IPS-NIHi11 (cell line): ENCODE measurements at regions not wholly inside any gene's neighbourhood (a gene's known extent, or its start where the extent isn't known, plus 50 kb on each side); places are given as distances from the start of the nearest gene placed in this dataset.
A peak's percentile ranks its signal among the peaks of the same experiment; 100 is the strongest.
"Not testable (repeated sequence)": the region's sequence is repeated elsewhere in the genome, so short reads cannot be mapped to it uniquely, and the experiment has no call there.

ENCODE experiments used
- DNase-seq: peaks from one replicate; pipeline ENCODE4 v3.0.0; 2012; ENCODE audit warnings: mixed read lengths, low spot score

DNA sequence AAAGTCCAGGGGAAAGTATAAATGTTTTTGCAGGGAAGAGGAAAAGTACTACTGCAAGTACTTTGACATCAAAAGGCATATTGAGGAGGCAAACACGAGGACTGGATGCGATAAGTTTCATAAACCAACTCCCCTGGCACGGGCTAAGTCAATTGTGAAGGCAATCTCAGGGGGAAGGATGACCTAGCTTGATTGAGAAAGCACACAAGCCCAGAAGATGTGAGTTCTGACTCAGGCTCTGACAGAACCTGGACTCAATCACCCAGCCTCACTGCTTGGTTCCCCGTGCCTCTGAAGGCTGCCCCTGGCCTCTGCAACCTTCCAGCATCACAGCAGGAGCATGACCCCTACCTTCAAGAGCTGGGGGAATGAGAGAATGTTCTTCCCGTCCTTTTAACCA is 93.2 kb upstream of the ZNF438 start:
- no peak for DNase-seq

DNA sequence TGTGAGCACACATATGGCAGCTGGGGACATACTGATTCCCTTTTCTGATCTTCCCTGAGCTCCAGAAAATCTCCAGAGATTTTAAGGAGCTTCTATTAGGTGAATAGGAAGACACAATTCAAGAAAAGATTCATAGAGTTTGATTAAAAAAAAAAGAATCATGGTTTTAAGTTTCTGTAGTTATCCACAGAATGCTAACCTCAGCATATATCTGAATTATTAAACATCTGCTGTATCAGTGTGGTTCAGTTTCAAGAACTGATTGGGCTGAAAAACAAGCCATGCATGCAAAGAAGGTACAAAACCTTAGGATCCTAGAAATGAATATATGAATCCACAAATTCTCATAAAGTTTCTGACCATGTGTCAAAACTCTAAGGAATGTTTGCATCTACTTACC is 94.1 kb upstream of the ZNF438 start:
- DNase-seq = no peak

DNA sequence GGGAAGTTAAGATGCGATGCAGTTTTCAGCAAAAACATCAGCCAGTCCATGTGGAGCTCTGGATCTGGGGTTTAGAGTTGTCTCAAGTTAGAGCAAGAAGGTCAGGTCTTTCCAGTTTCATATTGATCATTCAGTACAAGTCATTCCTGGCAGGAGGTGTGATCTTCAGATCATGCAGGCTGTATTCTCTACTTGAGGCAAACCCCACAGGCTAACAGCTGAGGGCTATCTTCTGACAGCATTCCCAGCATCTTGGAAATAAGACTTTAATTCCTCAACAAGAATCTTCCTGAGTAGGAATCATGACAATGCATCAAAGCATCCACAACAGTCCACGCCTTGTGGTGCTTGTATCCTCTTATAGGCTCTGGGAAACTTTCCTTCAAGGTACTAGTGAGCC is 94.9 kb upstream of the ZNF438 start:
- no peak for DNase-seq

DNA sequence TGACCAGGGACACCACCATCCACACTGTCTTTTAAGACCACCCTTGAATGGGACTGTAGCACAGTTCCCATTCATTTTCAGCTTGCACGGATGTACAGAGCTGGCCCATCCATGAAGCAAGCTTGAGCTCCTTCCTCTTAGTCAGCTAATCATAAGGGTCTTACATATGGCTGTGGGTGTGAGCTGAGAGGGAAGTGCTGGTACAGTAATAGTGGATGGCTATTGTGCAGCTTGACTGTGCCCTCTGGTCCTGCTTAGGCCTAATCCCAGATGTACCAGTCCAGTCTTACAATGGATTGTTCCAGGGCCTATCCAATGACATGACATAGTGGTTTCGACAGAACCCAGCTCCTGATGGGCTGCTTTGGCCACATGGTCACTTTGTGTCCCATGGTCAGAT is 96.9 kb upstream of the ZNF438 start:
- DNase-seq = no peak

DNA sequence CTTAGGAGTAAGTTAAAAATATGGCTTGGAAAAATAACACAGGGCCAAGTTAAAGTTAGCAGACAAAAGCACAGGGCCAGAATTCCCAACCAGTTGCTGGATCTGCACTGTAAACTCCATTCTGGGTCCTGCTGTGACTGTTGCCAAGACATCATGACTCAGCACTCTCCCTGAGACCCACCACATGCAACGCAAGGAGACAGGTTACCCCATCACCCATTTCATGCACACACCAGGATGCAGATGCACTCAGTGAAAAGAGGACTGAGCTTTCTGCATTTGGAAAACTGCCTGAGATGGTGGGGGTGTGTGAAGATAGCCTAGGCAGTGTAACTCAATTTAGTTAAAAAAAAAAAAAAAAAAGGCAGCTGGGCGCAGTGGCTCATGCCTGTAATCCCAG is 97.6 kb upstream of the ZNF438 start:
- peak; percentile 32 for DNase-seq

DNA sequence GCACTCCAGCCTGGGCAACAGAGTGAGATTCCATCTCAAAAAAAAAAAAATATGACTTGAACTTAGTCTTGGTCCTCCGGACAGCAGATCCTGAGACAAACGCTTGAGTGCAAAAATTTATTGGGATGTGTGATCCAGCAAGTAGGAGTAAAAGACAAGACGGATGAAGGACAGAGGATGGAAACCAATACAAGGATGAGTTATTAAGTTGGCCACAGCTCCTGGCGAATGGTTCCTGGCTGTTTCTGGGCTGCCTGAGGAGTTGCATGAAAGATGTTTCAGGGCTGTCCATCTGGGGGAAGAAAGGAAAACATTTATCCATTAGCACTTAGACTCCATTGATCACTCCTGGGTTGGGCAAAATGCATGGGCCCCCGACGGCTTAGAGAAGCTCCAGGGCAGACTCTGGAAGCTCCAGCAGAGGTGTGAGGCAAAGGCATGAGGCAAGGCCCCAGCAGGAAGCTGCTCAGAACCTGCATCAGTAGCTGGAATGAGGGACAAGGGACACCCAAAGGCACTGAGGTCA is 98.3 kb upstream of the ZNF438 start:
- DNase-seq = no peak

DNA sequence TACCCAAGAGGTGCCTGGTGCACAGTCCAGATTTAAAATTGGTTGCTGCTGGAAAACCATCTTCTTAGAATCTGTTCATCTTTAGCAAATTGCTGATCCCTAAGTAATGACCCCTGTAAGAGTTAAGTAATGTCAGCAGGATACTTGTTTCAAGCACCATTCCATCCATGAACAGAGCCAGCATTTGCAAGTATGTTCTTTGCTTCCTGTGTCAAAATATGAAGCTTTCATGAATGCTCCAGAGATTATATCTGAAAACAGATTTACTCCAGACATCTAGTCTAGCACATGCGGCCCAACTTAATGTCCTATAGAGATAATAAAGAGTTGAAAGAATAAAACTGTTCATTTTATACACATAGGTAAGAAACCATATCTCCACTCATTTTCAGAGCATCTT is 98.7 kb upstream of the ZNF438 start:
- no peak for DNase-seq

DNA sequence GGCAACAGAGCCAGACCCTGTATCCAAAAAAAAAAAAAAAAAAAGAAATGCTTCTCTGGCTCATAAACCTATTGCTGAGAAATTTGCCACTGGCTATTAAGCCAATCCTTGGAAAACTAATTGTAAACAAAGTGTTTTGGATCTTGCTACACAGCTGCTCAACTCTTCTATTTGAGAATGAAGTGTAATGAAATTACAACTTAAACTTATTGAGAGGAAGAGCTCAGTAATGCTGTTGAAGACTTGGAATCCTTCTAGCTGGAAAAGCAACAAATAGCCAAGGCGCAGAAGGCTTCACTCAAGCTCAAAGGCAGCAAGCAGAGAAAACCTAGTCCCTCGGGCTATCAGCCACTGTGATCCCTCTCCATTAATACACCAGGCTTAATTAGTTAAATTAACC is 99.6 kb upstream of the ZNF438 start:
- no peak for DNase-seq

DNA sequence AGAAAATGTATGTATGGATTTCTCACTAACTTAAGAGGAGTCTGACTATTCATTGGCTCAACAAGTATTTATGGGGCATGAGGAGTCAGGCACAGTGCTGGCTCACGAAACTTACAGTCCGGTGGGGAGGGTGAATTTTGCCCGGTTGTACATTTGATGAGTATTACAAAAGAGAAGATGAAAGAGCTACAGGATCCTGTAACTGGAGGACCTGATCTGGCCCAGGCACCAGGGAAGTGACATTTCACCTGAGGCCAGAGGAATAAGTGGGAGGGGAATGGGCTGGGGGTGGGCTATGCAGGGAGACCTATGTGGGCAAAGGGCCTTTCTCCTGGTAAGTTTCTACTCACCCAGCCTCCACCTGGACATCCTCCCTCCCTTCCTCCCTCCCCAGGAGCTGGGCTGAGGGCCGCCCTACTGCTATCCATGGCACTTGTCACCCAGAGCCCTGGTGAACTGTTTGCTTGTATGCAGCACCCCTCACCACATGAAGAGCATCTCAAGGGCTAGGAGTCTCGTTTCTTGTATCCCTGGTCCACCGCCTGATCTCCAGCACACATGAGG is 101.1 kb upstream of the ZNF438 start:
- no peak for DNase-seq

DNA sequence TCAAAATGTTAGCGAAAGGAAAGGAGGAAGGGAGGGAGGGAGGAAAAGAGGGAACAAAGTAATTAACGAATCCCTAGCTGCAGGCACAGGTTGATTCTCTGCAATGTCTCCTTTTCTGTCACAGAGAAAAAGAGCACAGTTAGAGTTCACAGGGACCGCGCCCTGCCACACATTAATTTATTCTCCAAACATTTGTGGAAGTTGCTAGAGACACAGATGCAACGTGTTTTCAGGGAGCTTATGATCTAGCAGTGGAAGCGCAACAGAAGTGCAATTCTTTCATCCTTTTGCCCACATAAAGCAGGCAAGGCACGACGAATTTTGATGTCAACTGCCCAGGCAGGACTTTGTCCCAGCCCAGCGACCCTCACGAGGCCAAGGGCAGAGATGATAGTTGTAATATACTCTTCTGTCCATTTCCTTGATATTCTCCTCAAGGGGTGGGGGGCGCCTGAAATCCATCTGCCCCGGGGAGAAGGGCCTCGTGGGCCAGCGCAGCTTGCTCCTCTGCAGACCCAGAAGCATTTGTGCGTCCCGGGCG is 101.7 kb upstream of the ZNF438 start:
- no peak for DNase-seq

DNA sequence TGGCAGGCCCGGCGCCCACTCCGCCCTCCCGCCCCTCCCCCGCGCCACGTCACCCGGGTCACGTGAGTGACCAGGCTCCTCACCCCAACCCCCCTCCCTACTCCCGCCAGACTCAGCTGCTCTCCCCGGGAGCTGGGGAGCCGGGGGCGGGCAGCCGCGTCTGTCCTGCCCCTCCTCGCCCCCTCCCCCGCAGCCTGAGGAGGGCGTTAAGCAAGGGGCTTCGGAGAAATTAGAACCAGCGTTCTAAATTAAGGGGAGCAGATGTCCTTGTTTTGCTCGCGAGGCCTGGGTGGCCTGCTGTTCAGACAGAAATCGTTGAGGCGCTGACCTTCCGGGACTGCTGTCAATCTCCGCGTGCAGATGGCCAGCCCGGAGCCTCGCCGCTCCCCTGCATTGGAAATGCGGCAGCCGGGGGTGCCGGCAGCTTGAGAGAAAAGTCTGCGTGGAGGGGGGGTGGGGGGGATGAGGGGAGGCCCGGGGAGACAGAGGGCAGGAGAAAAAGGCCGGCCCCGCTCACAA is 102.2 kb upstream of the ZNF438 start:
- peak; percentile 89 for DNase-seq

DNA sequence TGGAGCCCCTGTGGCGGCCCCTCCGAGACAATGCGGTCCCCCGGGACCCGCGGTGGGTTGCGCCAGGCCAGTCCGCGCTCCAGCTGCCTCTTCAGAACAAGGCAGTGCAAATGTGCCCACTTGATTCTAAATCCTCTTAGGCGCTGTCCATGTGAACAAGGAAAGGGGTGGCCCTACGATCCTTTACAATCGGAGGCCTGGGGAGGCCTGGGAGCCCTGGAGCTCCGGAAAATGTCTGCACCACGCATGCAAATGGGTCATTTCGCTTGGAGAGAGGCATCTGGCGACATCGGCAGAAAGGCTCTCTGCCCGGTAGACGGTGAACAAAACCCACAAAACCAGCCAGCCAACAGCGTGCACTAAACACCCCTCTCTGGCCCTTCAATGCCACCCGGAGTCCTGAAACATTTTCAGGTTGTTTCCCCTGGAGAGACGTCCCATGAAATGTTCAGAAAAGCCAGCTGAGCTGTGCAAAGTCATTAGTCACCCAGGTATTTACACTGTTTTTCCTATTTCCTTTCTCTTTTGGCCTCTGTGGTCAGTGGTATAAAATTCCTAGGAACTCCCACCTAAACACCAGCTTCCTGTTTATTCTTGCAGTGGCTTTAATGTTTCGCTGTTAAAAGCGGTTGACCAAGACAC is 102.8 kb upstream of the ZNF438 start:
- no peak for DNase-seq

DNA sequence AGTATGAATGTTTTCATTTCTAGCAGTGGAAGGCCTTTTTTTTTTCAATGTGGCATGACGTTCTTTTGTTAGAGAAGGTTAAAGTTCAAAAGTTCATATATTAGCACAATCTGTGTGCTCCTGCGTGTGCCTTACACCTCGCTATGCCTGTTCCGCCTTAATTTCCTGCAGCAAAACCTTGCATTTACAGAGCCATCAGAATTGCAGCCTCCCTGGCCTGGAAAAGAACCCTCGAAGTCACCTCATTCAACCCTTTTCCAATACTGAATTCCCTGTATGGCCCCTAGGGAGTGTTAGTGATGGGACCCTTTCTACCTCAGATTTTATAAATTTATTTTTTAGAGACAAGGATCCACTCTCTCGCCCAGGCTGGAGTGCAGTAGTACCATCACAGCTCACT is 103.5 kb upstream of the ZNF438 start:
- DNase-seq = no peak

DNA sequence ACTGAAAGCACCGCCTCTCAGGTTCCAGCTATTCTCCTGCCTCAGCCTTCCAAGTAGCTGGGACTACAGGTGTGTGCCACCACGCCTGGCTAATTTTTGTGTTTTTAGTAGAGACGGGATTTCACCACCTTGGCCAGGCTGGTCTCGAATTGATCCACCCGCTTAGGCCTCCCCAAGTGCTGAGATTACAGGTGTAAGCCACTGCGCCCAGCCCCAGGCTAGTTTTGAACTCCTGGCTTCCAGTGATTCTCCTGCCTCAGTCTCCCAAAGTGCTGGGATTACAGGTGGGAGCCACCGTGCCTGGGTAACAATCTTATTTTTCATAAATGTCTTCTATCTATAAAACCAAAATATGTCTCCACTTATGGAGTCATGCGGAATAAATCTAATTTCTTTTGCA is 104.1 kb upstream of the ZNF438 start:
- not testable (repeated sequence) for DNase-seq

DNA sequence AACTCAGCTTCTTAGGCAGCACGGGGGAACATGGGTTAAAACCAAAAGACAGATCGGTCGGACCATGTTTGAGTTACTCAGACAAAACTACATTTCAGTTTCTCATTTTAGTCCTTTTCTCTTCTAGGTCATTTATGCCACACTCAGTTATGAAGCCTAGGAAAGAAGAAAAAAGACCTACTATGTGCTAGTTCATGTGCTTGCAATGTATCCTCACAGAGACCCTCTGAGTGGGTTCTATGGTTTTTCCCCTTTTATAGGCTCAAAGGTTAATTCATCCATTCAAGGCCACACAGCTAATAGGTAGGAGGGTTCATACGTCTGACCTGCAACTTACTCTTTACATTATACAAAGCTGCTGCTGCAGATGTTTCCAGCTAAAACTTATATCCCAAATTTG is 104.7 kb upstream of the ZNF438 start:
- no peak for DNase-seq

DNA sequence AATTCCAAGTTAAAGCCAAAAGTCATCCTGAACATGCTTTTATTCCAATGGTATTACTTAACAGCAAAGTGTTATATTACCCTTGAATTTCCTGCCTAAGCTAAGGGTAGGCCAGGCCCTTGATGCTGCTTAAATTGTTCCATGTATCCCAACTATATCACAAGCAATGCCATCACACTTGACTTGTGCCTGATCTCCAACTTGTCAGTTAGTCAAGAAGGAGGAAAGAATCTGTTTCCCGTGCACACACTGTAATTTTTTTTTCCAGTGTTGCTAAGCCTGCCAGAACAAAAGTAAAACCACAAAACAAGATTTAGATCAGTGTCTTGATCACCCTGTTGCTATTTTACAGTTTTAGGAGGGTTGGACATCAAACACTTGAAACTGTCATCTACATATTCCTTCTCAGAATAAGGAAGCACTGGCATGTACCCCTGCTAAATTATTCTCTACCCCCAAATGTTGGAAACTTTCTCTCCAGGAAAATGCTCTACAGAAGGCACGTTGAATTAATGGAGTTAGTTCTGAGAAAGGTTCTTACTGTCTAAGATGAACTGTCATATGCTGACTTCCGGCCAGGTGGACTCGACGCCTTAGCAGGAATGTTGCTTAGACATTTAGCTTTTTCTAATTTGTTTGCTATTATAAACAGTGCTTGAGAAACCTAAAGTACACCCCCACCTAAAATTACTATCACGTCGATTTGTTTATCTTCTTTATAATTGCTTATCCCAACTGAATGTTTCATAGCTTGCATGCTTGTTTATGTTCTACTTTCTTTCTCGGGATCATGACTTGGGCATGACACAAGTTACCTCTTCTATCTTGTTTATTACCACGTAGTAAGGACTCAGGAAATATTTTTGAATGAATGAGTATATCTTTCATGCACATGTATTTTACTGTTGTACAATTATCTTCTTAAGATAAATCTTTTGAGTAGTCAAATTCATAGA is 105.5 kb upstream of the ZNF438 start:
- DNase-seq = no peak

DNA sequence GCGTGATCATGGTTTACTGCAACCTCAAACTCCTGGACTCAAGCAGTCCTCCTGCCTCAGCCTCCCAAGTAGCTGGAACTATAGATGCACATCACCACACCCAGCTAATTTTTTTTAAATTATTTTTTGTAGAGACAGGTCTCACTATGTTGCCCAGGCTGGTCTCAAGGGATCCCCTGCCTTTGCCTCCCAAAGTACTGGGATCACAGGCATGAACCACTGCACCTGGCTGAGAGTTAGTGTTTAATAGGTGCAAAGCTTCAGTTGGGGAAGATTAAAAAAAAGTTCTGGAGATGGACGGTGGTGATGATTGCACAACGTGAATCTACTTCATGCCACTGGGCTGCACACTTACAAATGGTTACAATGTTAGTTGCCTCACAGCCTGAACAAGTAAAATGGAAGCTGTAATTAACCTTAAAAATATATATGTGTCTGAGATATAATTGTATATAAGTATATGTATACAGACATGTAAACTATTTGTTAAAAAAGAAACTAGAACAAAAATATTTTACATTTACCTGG is 106.4 kb upstream of the ZNF438 start:
- no peak for DNase-seq

DNA sequence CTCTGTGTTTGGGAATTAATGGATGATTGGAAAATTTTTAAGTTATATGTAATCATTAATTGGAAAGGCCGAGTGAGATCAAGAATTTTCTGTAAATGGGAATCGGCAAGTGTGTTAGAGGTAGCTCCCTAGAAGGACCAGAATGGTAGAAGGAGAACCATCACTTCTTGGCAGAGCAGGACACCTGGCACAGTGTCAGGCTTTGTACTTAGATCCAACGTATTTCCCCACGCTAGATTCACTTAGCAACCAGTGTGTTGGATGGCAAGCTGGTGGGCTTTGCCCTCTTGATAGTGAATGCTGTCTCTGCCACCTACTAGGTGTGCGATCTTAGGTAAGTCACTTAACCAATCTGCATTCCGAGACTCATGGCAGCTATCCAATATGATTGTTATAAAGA is 107.8 kb upstream of the ZNF438 start:
- DNase-seq = no peak

DNA sequence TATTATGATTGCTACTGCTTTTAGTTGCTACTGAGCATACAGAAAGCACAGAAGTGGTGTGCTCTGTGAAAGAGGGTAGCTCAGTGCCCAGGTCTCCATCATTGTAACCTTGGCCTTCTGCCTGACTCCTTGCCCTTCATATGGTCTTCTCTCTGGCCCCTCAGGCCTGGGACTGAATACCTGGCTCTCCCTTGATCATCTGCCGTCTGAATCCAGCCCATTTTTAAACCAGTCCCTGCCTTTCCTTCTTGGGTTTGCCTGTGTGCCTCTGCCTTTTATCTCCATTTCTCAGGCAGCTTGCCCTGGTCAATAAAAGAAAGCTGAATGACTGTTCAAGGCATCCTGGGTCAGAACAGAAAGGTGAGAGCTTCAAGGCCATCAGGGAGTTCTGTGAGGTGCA is 109.1 kb upstream of the ZNF438 start:
- no peak for DNase-seq

DNA sequence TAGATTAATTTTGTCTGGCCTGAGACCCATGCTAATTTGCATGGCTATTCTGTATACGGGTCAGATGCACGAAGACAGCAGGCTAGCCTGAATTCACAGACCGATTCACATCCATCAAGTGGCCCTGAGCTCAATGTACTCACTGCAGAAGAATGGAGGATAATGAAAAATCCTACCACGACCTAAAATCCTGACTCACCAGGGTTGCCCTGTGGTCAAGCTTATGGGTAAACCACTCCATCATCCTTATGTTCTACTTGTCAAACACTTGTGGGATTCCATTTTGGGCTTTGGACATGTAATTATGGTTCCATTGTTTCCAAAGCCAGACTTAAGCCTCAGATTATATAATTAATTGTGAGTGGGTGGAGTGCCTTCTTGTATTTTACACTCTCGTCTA is 110.4 kb upstream of the ZNF438 start:
- DNase-seq = no peak

DNA sequence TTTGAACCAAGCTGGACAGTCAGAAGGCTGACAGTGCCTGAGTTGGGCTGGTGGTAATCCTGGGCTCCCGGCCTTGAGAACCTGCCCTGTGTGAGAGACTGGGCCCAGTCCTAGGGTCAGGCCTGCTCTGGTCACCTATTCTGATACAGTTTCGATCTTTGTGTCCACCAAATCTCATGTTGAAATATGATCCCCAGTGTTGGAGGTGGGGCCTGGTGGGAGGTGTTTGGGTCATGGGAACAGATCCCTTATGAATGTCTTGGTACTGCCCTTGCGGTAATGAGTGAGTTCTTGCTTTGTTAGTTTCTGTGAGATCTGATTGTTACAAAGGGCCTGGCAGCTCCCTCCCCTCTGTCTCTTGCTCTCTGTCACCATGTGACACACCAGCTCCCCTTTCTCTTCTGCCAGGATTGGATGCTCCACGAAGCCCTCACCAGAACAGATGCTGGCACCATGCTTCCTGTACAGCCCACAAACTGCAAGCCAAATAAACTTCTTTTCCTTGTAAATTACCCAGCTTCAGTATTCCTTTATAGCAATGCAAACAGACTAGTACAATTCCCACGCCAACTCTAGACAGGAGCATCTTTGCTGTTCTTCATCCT is 111.8 kb upstream of the ZNF438 start:
- no peak for DNase-seq

DNA sequence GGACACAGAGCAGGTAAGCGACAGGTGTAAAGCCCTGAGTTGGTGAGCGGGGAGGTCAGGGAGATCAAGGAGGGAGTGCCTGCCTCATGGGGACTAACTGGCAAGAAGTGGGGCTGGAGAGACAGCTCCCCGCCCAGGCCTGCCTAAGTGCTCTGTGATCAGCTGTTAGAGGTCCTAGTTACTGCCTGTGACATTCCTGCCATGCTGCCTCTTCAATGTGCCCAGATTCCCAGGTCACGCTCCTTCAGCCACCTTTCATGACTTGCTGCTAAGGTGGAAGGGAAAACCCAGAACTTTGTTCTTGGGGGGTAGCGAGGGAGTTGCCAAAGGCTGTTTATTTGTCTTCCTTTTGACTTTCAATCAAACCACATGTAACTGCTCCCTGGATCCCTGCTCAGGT is 114.3 kb upstream of the ZNF438 start:
- no peak for DNase-seq
